Calu3 (cell line): ENCODE measurements at regions not wholly inside any gene's neighbourhood (a gene's known extent, or its start where the extent isn't known, plus 50 kb on each side); places are given as distances from the start of the nearest gene placed in this dataset.

Source experiments
- BruUV-seq: library from RNA; stranded (reverse); fragments of 400-500 nt; replicated peaks from 2 replicates; lab custom pipeline; 2021; lab: Mats Ljungman, UMichigan
- CTCF ChIA-PET: fragments of 300-600 bp; sonication (Branson Sonifier 250); formaldehyde crosslinking; loops from one replicate; lab custom pipeline; 2022; ENCODE audit warnings: antibody characterized with exemption; lab: Charles Lee
- DNase-seq: peaks from one replicate; pipeline ENCODE4 v3.0.0; 2022
- H3K27ac Mint-ChIP-seq: one replicate; pipeline ENCODE4 v1.8.0; 2022; ENCODE audit warnings: mixed read lengths; ENCODE audit not compliant: unreplicated experiment
- H3K27me3 Mint-ChIP-seq: one replicate; pipeline ENCODE4 v1.8.0; 2022; ENCODE audit warnings: mixed read lengths; ENCODE audit not compliant: unreplicated experiment
- H3K36me3 Mint-ChIP-seq: one replicate; pipeline ENCODE4 v1.8.0; 2022; ENCODE audit warnings: mild to moderate bottlenecking, moderate library complexity, mixed read lengths; ENCODE audit not compliant: insufficient read depth, unreplicated experiment
- H3K4me1 Mint-ChIP-seq: one replicate; pipeline ENCODE4 v1.8.0; 2022; ENCODE audit warnings: mild to moderate bottlenecking, low read depth, mixed read lengths; ENCODE audit not compliant: unreplicated experiment
- H3K4me3 Mint-ChIP-seq: one replicate; pipeline ENCODE4 v1.8.0; 2022; ENCODE audit warnings: mild to moderate bottlenecking, low read depth, moderate library complexity, mixed read lengths; ENCODE audit not compliant: unreplicated experiment
- H3K9me3 Mint-ChIP-seq: one replicate; pipeline ENCODE4 v1.8.0; 2022; ENCODE audit warnings: low read depth, mixed read lengths; ENCODE audit not compliant: unreplicated experiment
- intact Hi-C: fragments of 100-400 bp; cut with micrococcal nuclease; formaldehyde crosslinking; loops from one replicate; pipeline ENCODE4 v1.10.0; 2022; ENCODE audit not compliant: unreplicated experiment
- TF ChIP-seq, protein P1 (sequence below): fragments of 200-600 bp; IDR thresholded peaks from one replicate; pipeline ENCODE4 v1.8.0; 2022; ENCODE audit warnings: antibody characterized with exemption; ENCODE audit not compliant: unreplicated experiment

DNA sequence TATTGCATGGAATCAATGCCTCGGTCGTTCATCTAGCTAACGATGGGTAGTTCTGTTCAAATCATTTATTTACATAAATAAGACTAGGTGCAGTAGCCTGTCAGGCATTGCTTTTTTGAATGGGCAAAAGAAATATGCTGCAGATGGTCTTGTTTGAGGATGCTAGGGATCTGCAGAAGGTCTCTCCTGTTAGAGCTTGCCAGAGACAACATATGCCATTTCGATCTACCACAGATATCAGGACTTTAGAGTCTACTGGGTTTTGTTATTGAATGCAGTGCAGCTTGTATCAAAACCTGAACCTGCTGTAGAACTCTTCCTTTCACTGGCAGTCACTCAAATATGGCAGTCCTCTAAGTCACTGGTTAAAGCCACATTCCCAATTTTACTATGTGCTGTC, 381.1 kb upstream of the CDH10 start:
- H3K9me3 Mint-ChIP-seq, result peaks cover 18% of the 10 kb centered on the region
- TF ChIP-seq, protein P1, sequence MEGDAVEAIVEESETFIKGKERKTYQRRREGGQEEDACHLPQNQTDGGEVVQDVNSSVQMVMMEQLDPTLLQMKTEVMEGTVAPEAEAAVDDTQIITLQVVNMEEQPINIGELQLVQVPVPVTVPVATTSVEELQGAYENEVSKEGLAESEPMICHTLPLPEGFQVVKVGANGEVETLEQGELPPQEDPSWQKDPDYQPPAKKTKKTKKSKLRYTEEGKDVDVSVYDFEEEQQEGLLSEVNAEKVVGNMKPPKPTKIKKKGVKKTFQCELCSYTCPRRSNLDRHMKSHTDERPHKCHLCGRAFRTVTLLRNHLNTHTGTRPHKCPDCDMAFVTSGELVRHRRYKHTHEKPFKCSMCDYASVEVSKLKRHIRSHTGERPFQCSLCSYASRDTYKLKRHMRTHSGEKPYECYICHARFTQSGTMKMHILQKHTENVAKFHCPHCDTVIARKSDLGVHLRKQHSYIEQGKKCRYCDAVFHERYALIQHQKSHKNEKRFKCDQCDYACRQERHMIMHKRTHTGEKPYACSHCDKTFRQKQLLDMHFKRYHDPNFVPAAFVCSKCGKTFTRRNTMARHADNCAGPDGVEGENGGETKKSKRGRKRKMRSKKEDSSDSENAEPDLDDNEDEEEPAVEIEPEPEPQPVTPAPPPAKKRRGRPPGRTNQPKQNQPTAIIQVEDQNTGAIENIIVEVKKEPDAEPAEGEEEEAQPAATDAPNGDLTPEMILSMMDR, result no peak
- no peaks in the 10 kb centered on the region for H3K27me3 Mint-ChIP-seq
- no TSS peak for BruUV-seq
- CTCF ChIA-PET, result no interaction called here
- DNase-seq, result no peak
- H3K4me1 Mint-ChIP-seq, result no peaks in the 10 kb centered on the region
- intact Hi-C loops, result no loop called here
- no peak overlapping the region for H3K27ac Mint-ChIP-seq
- H3K36me3 Mint-ChIP-seq, result no peaks in the 10 kb centered on the region
- no peak overlapping the region for H3K4me3 Mint-ChIP-seq

DNA sequence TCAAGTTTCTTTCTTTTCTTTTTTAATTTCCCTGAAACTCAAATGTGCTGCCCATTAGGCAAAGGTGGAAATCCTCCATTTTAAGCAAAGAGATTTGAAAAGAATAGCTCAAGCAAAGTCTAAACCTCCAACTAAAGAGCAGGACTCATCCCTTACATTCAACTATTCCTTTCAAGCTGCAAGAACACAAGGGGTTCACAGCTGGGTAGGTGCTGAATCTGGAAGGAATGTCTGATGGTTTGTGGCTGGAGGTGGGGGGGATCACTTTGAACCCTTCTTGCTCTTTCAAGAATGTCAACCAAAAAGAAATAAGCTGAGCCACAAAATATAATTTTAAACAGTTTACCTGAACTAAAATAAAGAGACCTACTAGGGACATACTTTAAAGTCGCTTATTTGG, 375.7 kb upstream of the CDH10 start:
- intact Hi-C loops, result no loop called here
- DNase-seq, result no peak
- Mint-ChIP-seq H3K9me3 (peaks cover 17% of the 10 kb centered on the region), H3K27ac (no peak overlapping the region), H3K4me1 (no peaks in the 10 kb centered on the region), H3K36me3 (no peaks in the 10 kb centered on the region), H3K4me3 (no peak overlapping the region), H3K27me3 (no peaks in the 10 kb centered on the region)
- CTCF ChIA-PET, result no interaction called here
- no TSS peak for BruUV-seq
- TF ChIP-seq, protein P1, result no peak

DNA sequence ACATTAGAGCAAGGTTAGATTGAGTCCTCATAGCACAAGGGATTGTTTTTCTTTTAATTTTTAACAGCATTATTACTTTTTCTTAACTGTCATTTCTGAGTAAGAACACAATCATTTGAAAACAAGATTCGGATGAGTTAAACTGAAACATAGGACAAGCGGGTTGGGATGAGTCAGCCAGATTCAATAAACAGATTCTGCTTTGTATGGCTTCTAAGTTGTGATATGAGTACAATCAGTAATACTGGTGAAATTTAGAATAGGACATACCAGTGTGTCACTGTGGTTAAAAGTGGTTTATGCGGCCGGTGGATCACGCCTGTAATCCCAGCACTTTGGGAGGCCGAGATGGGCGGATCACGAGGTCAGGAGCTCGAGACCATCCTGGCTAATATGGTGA, 364.3 kb upstream of the CDH10 start:
- Mint-ChIP-seq H3K4me1 (no peaks in the 10 kb centered on the region), H3K36me3 (no peaks in the 10 kb centered on the region), H3K27me3 (no peaks in the 10 kb centered on the region), H3K27ac (no peak overlapping the region), H3K9me3 (peaks cover 9% of the 10 kb centered on the region), H3K4me3 (no peak overlapping the region)
- CTCF ChIA-PET, result no interaction called here
- TF ChIP-seq, protein P1, result no peak
- intact Hi-C loops, result no loop called here
- no peak for DNase-seq
- no TSS peak for BruUV-seq

DNA sequence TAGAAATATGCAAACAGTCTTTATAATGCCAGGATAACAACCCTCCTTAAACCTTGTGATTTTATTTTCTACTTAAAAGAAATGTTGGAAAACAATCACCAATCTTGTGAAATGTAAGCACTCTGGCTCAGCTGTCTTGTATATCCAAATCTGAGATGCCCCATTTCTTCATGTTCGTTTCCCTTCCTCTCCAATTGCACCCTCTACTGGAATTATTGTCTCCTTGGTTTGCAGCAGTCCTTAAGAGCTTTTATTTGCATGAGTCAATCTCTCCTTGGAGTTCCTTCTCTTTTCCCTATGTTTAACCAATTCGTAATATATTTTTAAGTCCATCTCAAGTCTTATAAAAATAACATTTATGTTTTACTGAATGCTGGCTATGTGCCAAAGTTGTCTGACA, 362.0 kb upstream of the CDH10 start:
- TF ChIP-seq, protein P1, result no peak
- H3K36me3 Mint-ChIP-seq, result no peaks in the 10 kb centered on the region
- CTCF ChIA-PET, result no interaction called here
- no peak overlapping the region for H3K27ac Mint-ChIP-seq
- no peaks in the 10 kb centered on the region for H3K27me3 Mint-ChIP-seq
- intact Hi-C loops, result no loop called here
- H3K4me1 Mint-ChIP-seq, result no peaks in the 10 kb centered on the region
- BruUV-seq, result no TSS peak
- H3K4me3 Mint-ChIP-seq, result no peak overlapping the region
- no peak for DNase-seq
- H3K9me3 Mint-ChIP-seq, result peaks cover 7% of the 10 kb centered on the region
